Hepatocyte (in vitro differentiated cells): ENCODE measurements at regions not wholly inside any gene's neighbourhood (a gene's known extent, or its start where the extent isn't known, plus 50 kb on each side); places are given as distances from the start of the nearest gene placed in this dataset.

Source experiments
- CTCF ChIP-seq: fragments of 200-600 bp; sonication (generic); IDR thresholded peaks from 2 replicates; pipeline ENCODE4 v1.5.1; 2016; ENCODE audit warnings: antibody characterized with exemption, mild to moderate bottlenecking; ENCODE audit not compliant: poor library complexity
- EZH2phosphoT487 ChIP-seq: fragments of 200-600 bp; sonication (generic); IDR thresholded peaks from one replicate; pipeline ENCODE4 v1.6.1; 2018; ENCODE audit warnings: antibody characterized with exemption, mild to moderate bottlenecking, low read depth, moderate library complexity; ENCODE audit not compliant: unreplicated experiment, severe bottlenecking

GRCh38 chrX:35351212-35351611 lies 408.6 kb downstream of the FAM47B start:
- TF ChIP-seq CTCF: no peak
- no peak for TF ChIP-seq EZH2phosphoT487
